ENCODE measurements at regions not wholly inside any gene's neighbourhood (a gene's known extent, or its start where the extent isn't known, plus 50 kb on each side); places are given as distances from the start of the nearest gene placed in this dataset.

GRCh38 chr5:111914966-111915636, 158.1 kb upstream of the NREP start:
- TF ChIP-seq, protein P1, sequence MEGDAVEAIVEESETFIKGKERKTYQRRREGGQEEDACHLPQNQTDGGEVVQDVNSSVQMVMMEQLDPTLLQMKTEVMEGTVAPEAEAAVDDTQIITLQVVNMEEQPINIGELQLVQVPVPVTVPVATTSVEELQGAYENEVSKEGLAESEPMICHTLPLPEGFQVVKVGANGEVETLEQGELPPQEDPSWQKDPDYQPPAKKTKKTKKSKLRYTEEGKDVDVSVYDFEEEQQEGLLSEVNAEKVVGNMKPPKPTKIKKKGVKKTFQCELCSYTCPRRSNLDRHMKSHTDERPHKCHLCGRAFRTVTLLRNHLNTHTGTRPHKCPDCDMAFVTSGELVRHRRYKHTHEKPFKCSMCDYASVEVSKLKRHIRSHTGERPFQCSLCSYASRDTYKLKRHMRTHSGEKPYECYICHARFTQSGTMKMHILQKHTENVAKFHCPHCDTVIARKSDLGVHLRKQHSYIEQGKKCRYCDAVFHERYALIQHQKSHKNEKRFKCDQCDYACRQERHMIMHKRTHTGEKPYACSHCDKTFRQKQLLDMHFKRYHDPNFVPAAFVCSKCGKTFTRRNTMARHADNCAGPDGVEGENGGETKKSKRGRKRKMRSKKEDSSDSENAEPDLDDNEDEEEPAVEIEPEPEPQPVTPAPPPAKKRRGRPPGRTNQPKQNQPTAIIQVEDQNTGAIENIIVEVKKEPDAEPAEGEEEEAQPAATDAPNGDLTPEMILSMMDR (IDR thresholded peaks at IDR 0.05; ENCODE audit: low read length), result no peak
- no peak for TF ChIP-seq EZH2 (optimal IDR thresholded peaks at IDR 0.05; ENCODE audit: low read depth, low read length)
- TF ChIP-seq EZH2phosphoT487 (IDR thresholded peaks at IDR 0.05; ENCODE audit: low read length), result no peak

Measured in MM.1S (cell line).